ENCODE measurements at regions not wholly inside any gene's neighbourhood (a gene's known extent, or its start where the extent isn't known, plus 50 kb on each side); places are given as distances from the start of the nearest gene placed in this dataset.

GRCh38 chr1:23639460-23640095, 52.0 kb upstream of the RPL11 start:
- no peak for TF ChIP-seq CTCF (conservative IDR thresholded peaks at IDR 0.05; ENCODE audit: control insufficient read depth, insufficient read depth, low read depth, low read length)
- no peak overlapping the region for H3K4me3 ChIP-seq (ENCODE audit: control insufficient read depth, low read depth, low read length)
- DNase-seq (ENCODE audit: low read depth), result no peak

GRCh38 chr1:23638786-23639241, 52.8 kb upstream of the RPL11 start:
- no peak overlapping the region for H3K4me3 ChIP-seq (ENCODE audit: control insufficient read depth, low read depth, low read length)
- peak; percentile 88 for DNase-seq (ENCODE audit: low read depth)
- TF ChIP-seq CTCF (conservative IDR thresholded peaks at IDR 0.05; ENCODE audit: control insufficient read depth, insufficient read depth, low read depth, low read length), result no peak

GRCh38 chr1:23638188-23638619, 53.4 kb upstream of the RPL11 start:
- DNase-seq (ENCODE audit: low read depth), result peak; percentile 42
- TF ChIP-seq CTCF (conservative IDR thresholded peaks at IDR 0.05; ENCODE audit: control insufficient read depth, insufficient read depth, low read depth, low read length), result no peak
- H3K4me3 ChIP-seq (ENCODE audit: control insufficient read depth, low read depth, low read length), result no peak overlapping the region

GRCh38 chr1:23636009-23636408, 55.6 kb upstream of the RPL11 start:
- DNase-seq (ENCODE audit: low read depth), result no peak
- H3K4me3 ChIP-seq (ENCODE audit: control insufficient read depth, low read depth, low read length), result no peak overlapping the region
- no peak for TF ChIP-seq CTCF (conservative IDR thresholded peaks at IDR 0.05; ENCODE audit: control insufficient read depth, insufficient read depth, low read depth, low read length)

- peak; percentile 96 for TF ChIP-seq CTCF (conservative IDR thresholded peaks at IDR 0.05; ENCODE audit: control insufficient read depth, insufficient read depth, low read depth, low read length)
- peak overlapping the region; percentile 67 for H3K4me3 ChIP-seq (ENCODE audit: control insufficient read depth, low read depth, low read length)
- DNase-seq (ENCODE audit: low read depth), result peak; percentile 81
Observed at GRCh38 chr1:23634840-23635651, 56.6 kb upstream of the RPL11 start.

- no peak for DNase-seq (ENCODE audit: low read depth)
- H3K4me3 ChIP-seq (ENCODE audit: control insufficient read depth, low read depth, low read length), result no peak overlapping the region
- TF ChIP-seq CTCF (conservative IDR thresholded peaks at IDR 0.05; ENCODE audit: control insufficient read depth, insufficient read depth, low read depth, low read length), result no peak
Observed at GRCh38 chr1:23634518-23634839, 57.1 kb upstream of the RPL11 start.

Data from fibroblast of mammary gland (primary cell).